ENCODE measurements at regions not wholly inside any gene's neighbourhood (a gene's known extent, or its start where the extent isn't known, plus 50 kb on each side); places are given as distances from the start of the nearest gene placed in this dataset.

GRCh38 chr6:18672852-18673251, 285.7 kb downstream of the RNF144B start:
- no peak for TF ChIP-seq CTCF (conservative IDR thresholded peaks at IDR 0.05; ENCODE audit: control insufficient read depth, insufficient read depth, low read depth, low read length)
- H3K4me3 ChIP-seq (ENCODE audit: control insufficient read depth, low read depth, low read length), result no peak overlapping the region
- DNase-seq (ENCODE audit: low read depth), result no peak

- no peak overlapping the region for H3K4me3 ChIP-seq (ENCODE audit: control insufficient read depth, low read depth, low read length)
- TF ChIP-seq CTCF (conservative IDR thresholded peaks at IDR 0.05; ENCODE audit: control insufficient read depth, insufficient read depth, low read depth, low read length), result no peak
- DNase-seq (ENCODE audit: low read depth), result no peak
Measured at GRCh38 chr6:18674346-18674745, 287.2 kb downstream of the RNF144B start.

- no peak overlapping the region for H3K4me3 ChIP-seq (ENCODE audit: control insufficient read depth, low read depth, low read length)
- TF ChIP-seq CTCF (conservative IDR thresholded peaks at IDR 0.05; ENCODE audit: control insufficient read depth, insufficient read depth, low read depth, low read length), result no peak
- no peak for DNase-seq (ENCODE audit: low read depth)
Measured at GRCh38 chr6:18675881-18676280, 288.7 kb downstream of the RNF144B start.

GRCh38 chr6:18676548-18676947, 289.4 kb downstream of the RNF144B start:
- no peak overlapping the region for H3K4me3 ChIP-seq (ENCODE audit: control insufficient read depth, low read depth, low read length)
- TF ChIP-seq CTCF (conservative IDR thresholded peaks at IDR 0.05; ENCODE audit: control insufficient read depth, insufficient read depth, low read depth, low read length), result no peak
- no peak for DNase-seq (ENCODE audit: low read depth)

- no peak for TF ChIP-seq CTCF (conservative IDR thresholded peaks at IDR 0.05; ENCODE audit: control insufficient read depth, insufficient read depth, low read depth, low read length)
- no peak for DNase-seq (ENCODE audit: low read depth)
- H3K4me3 ChIP-seq (ENCODE audit: control insufficient read depth, low read depth, low read length), result no peak overlapping the region
Measured at GRCh38 chr6:18680842-18681241, 293.7 kb downstream of the RNF144B start.

- H3K4me3 ChIP-seq (ENCODE audit: control insufficient read depth, low read depth, low read length), result no peak overlapping the region
- TF ChIP-seq CTCF (conservative IDR thresholded peaks at IDR 0.05; ENCODE audit: control insufficient read depth, insufficient read depth, low read depth, low read length), result no peak
- no peak for DNase-seq (ENCODE audit: low read depth)
Measured at GRCh38 chr6:18681832-18682503, 294.8 kb downstream of the RNF144B start.

- no peak for TF ChIP-seq CTCF (conservative IDR thresholded peaks at IDR 0.05; ENCODE audit: control insufficient read depth, insufficient read depth, low read depth, low read length)
- no peak overlapping the region for H3K4me3 ChIP-seq (ENCODE audit: control insufficient read depth, low read depth, low read length)
- no peak for DNase-seq (ENCODE audit: low read depth)
Measured at GRCh38 chr6:18684343-18684742, 297.2 kb downstream of the RNF144B start.

All from fibroblast of mammary gland (primary cell).